ENCODE measurements at regions not wholly inside any gene's neighbourhood (a gene's known extent, or its start where the extent isn't known, plus 50 kb on each side); places are given as distances from the start of the nearest gene placed in this dataset.

- FAIRE-seq, result no peak
Measured at GRCh38 chr6:134379076-134379475, 61.2 kb upstream of the SGK1 start.

GRCh38 chr6:134378426-134378825 lies 60.5 kb upstream of the SGK1 start:
- no peak for FAIRE-seq

GRCh38 chr6:134376785-134377184 lies 58.9 kb upstream of the SGK1 start:
- FAIRE-seq, result no peak

GRCh38 chr6:134375220-134375580 lies 57.3 kb upstream of the SGK1 start:
- no peak for FAIRE-seq

GRCh38 chr6:134374491-134375219 lies 56.7 kb upstream of the SGK1 start:
- FAIRE-seq, result no peak

- no peak for FAIRE-seq
Measured at GRCh38 chr6:134373993-134374392, 56.1 kb upstream of the SGK1 start.

- no peak for FAIRE-seq
Measured at GRCh38 chr6:134373282-134373922, 55.5 kb upstream of the SGK1 start.

- no peak for FAIRE-seq
Measured at GRCh38 chr6:134372603-134373281, 54.8 kb upstream of the SGK1 start.

GRCh38 chr6:134368670-134369069 lies 50.8 kb upstream of the SGK1 start:
- no peak for FAIRE-seq

Measured in colon (tissue), 2 donors.